ENCODE measurements at regions not wholly inside any gene's neighbourhood (a gene's known extent, or its start where the extent isn't known, plus 50 kb on each side); places are given as distances from the start of the nearest gene placed in this dataset.
"Not testable (repeated sequence)": the region's sequence is repeated elsewhere in the genome, so short reads cannot be mapped to it uniquely, and the experiment has no call there.

- DNase-seq (ENCODE audit: low read depth in 1 of 2, low spot score in 1 of 2), result no peak
Observed at GRCh38 chr6:4656106-4656505, 120.1 kb upstream of the CDYL start.

DNA sequence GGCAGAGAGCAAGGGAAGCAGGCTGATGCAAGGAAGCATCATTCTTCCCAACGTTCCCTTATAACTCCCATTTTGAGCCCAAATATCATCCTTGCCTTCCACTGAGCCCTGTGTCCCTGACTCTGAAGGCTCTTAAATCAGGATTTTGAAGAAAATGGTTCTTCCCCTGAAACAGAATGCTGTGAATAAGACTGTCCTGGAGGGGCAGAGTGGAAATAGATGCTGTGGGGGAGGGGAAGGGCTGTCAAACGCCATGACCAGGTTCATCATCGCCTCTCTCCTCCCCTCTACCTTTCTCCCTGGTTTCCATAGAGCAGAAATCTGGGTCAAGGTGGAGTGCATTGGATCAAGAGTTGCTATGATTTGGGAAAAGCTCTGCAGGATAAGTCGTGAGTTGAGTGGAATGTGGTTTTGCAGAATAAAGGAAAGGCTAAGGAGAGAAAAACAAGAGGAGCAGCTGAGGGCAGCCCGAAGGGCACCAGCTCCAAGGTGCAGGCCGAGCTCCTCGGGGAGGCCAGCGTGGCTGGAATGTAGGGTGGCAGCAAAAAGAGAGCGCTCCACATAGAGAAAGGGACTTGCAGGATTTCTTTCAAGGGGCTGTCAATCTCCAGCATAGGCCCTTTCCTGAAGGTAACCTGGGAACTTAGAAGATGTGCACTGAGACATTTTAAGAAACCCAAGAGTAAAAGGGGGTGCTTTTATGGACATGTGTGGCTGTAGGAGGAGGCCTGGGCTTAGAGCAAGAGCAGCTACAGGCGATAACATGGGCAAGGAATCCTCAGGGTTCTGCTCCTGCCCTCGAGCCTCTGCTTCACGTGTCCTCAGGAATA, 120.8 kb upstream of the CDYL start:
- no peak for DNase-seq (ENCODE audit: low read depth in 1 of 2, low spot score in 1 of 2)

GRCh38 chr6:4653141-4653540, 123.1 kb upstream of the CDYL start:
- no peak for DNase-seq (ENCODE audit: low read depth in 1 of 2, low spot score in 1 of 2)

DNA sequence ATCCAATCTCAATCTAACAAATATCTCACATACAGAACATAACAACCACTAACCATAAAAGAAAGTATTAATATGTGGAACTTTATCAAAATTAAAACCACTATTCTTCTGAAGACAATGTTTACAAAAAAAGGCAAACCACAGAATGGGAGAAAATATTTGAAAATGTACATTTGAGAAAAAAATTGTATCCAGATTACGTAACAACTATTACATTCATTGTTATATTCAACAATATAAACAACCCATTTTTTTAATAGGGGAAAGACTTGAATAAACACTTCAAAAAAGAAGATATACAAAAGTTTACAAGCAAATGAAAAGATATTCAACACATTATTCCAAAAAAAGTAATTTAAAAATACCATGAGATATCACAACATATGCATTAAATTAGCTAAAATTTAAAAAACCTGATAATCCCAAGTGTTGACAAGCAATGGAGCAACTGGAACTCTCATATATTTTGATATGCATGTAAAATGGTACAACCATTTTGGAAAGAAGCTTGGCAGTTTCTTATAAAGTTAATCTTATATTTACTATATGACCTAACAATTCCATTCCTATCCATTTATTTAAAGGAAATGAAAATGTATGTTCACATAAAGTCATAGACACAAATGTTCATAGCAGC, 124.3 kb upstream of the CDYL start:
- no peak for DNase-seq (ENCODE audit: low read depth in 1 of 2, low spot score in 1 of 2)

DNA sequence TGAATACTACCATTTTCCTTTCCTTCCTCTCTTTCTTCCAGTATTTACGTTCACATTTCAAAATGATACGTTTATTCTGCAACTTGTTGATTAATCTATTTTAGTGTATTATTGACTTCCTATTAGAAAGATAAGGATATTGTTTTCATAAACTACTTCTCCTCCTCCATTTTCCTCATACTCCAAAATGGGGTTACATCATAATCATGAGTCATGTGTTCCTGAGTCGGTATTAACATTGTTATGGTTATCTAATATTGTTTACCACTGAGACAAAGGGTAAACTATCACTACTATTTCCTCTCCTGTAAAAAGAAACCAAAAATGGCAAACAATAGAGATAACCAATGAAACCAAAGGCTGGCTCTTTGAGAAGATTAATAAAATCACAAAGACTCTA, 126.5 kb upstream of the CDYL start:
- no peak for DNase-seq (ENCODE audit: low read depth in 1 of 2, low spot score in 1 of 2)

- no peak for DNase-seq (ENCODE audit: low read depth in 1 of 2, low spot score in 1 of 2)
Observed at GRCh38 chr6:4647414-4648365, 128.5 kb upstream of the CDYL start.

DNA sequence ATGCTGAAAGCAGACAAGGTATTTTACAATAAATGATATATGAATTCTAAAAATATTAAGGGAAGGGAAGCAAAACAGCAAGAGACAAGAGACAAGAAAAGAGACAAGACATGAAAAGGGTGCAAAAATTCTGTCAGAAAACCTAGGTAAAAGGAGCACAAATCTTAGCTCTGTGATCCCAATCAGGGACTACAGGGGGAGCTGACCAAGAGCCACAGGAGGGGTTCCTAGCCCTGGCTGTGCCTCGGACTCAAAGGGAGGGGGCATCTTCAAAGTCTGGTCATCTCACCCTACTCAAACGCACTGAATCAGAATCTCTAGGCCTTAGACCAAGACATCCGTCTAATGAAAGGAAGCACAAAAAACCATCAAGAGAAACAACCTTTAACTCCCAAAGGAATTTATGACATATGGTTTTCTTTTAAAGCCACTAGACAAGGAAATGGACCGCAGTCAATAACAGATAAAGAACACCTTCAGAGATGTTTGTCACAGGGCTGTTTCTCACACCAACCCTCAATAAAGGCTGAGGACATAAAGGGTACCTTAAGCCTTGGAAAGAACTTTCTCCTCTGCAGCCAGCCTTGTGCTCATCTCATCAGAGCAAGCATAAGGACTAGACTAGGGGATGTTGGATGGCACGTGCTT, 130.4 kb upstream of the CDYL start:
- no peak for DNase-seq (ENCODE audit: low read depth in 1 of 2, low spot score in 1 of 2)

- DNase-seq (ENCODE audit: low read depth in 1 of 2, low spot score in 1 of 2), result no peak
Observed at GRCh38 chr6:4644996-4645395, 131.2 kb upstream of the CDYL start.

DNA sequence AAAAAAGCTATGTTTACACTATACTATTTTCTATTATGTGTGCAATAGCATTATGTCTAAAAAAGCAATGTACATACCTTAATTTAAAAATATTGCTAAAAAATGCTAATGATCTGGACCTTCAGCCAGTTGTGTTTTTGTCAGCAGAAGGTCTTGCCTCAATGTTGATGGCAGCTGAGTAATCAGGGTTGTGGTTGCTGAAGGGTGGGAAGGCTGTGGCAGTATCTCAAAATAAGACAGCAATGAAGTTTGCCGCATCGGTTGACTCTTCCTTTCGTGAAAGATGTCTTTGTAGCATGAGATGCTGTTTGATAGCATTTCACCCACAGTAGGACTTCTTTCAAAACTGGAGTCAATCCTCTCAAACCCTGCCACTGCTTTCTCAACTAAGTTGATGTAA, 134.7 kb upstream of the CDYL start:
- DNase-seq (ENCODE audit: low read depth in 1 of 2, low spot score in 1 of 2), result no peak

GRCh38 chr6:4640139-4640538, 136.1 kb upstream of the CDYL start:
- DNase-seq (ENCODE audit: low read depth in 1 of 2, low spot score in 1 of 2), result no peak

- DNase-seq (ENCODE audit: low read depth in 1 of 2, low spot score in 1 of 2), result no peak
Observed at GRCh38 chr6:4638641-4639040, 137.6 kb upstream of the CDYL start.

DNA sequence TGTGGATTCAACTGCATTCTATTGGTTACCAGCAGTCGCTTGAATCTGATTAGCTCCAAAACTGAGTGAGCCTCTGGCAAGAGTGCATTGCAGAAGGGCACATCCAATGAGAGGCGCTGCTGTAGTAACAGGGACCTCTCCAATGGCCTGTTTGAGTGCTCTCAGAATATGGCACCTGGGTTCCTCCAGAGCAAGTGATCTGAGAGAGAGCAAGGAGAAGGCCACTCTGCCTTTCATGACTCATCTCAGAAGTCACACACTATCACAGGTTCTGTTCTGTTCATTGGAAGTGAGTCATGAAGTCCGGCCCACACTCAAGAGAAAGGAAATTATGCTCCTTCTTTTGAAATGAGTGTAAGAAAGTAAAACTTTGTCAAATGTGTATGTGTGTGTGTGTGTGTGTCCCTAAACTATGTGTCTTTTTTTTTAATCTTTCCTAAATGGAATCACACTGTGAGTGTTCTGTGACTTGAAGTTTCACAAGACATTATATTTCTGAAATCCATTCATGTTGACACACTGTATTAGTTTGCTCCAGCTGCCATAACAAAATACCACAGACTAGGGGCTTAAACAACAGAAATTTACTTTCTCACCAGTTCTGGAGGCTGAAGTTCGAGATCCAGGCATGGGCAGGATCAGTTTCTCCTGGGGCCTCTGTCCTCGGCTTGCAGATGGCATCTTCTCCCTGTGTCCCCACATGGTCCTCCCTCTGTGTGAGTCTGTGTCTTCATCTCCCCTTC, 138.3 kb upstream of the CDYL start:
- no peak for DNase-seq (ENCODE audit: low read depth in 1 of 2, low spot score in 1 of 2)

DNA sequence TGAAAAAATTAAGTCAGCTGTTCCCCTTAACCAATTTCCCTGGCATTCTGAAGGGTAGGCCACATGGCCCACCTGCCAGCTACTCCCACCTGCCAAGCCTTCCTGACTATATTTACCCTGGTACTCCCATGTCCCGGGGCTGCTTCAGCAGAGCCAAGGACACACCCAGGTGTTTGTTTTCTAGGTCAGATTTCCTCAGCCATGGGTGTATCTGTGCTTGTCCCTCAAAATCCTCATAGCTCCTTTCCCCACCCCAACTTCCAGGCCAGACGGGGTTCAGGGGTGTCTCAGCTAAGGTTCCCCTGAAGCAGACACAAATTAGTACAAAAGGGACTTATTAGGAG, 139.4 kb upstream of the CDYL start:
- no peak for DNase-seq (ENCODE audit: low read depth in 1 of 2, low spot score in 1 of 2)

DNA sequence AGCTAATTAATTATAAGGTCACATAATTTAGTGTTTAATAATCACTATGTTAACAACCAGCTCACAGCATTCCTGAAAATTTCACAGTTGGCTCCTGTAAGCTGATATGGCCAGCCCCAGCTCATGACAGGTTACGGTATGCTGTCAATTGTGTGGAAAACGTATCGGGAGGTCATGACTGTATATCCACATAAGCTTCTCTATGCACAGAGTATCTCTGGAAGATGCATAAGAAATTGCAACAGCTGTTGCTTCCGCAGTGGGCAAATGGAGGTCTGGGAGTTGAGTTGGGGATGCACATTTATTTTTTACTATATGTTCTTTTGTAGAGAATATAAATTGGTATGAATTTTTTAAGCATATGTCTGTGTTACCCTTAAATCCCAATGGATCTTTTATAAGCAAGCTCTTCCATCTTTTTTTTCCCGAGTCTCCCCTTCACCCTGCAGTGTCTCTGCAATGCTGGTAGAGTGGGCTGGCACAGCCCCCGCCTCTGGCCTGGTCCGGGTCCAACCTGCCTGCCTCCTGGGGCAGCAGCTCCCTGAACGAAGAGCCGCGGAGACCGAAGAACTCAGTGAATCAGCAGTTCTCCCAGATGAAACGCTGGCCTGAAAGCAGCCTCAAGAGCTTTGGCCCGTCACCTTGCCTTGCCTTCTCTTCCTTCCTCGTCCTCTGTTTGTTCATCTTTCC, 139.9 kb upstream of the CDYL start:
- no peak for DNase-seq (ENCODE audit: low read depth in 1 of 2, low spot score in 1 of 2)

GRCh38 chr6:4635666-4636065, 140.5 kb upstream of the CDYL start:
- no peak for DNase-seq (ENCODE audit: low read depth in 1 of 2, low spot score in 1 of 2)

DNA sequence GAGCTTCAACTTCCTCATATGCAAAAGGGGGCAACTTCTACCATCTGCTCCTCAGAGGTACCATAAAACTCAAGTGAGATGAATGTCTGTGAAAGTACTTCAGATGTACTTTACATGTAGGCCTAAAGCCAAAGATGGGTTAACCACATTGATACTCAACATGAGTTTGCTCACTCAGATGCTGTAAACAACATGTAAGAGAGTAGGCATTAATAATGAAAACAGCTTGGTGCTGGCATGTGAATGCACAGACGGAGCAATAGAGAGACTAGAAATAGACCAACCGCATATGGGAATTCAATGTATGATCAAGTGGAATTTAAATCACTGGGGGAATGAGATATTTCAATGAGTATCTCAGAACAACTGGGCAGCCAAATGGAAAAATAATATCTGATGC, 143.8 kb upstream of the CDYL start:
- no peak for DNase-seq (ENCODE audit: low read depth in 1 of 2, low spot score in 1 of 2)

- DNase-seq (ENCODE audit: low read depth in 1 of 2, low spot score in 1 of 2), result not testable (repeated sequence)
Observed at GRCh38 chr6:4629789-4630188, 146.4 kb upstream of the CDYL start.

- DNase-seq (ENCODE audit: low read depth in 1 of 2, low spot score in 1 of 2), result no peak
Observed at GRCh38 chr6:4625557-4625956, 150.6 kb upstream of the CDYL start.

DNA sequence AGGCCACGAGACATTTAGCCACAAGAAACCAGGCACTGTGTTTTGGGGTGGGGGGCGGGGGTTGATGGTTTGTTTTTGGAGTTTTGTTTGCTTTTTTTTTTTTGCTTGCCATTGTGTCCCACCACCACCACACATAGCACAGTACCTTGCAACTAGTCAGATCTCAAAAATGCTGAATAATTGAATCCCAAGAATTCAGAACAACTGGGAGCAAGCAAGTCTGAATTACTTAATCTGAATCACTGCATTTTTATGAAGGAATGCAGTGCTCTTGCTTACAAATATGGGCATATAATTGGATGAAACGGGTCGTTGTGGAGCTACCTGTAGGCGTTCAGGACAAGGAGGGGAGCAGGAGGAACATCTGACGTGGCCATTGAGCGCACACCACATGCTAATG, 151.5 kb upstream of the CDYL start:
- no peak for DNase-seq (ENCODE audit: low read depth in 1 of 2, low spot score in 1 of 2)
